GM23338 (cell line): ENCODE measurements at regions not wholly inside any gene's neighbourhood (a gene's known extent, or its start where the extent isn't known, plus 50 kb on each side); places are given as distances from the start of the nearest gene placed in this dataset.
A peak's percentile ranks its signal among the peaks of the same experiment; 100 is the strongest.
"Not testable (repeated sequence)": the region's sequence is repeated elsewhere in the genome, so short reads cannot be mapped to it uniquely, and the experiment has no call there.

Source experiments
- ATAC-seq: fragments of 200-7000 bp; cut with Tn5 transposase; 3 replicates; pipeline ENCODE4 v1.9.1; 2020
- DNase-seq: peaks from one replicate; pipeline ENCODE4 v3.0.0-alpha.2; 2015; ENCODE audit warnings: low spot score
- H2AFZ ChIP-seq: fragments of 200-600 bp; sonication (generic); 2 replicates; pipeline ENCODE4 v1.8.0; 2016; ENCODE audit warnings: antibody characterized with exemption, mild to moderate bottlenecking, moderate library complexity
- H3F3A ChIP-seq: fragments of 200-600 bp; sonication (generic); replicated peaks from 2 replicates; pipeline ENCODE4 v1.8.0; 2017; ENCODE audit warnings: antibody characterized with exemption, mixed run types, low read depth
- H3K27ac ChIP-seq: fragments of 200-600 bp; sonication (generic); 2 replicates; pipeline ENCODE4 v1.6.1; 2016; ENCODE audit warnings: low read depth
- H3K27me3 ChIP-seq: fragments of 200-600 bp; sonication (generic); 2 replicates; pipeline ENCODE4 v1.8.0; 2016; ENCODE audit warnings: mild to moderate bottlenecking, mixed run types, moderate library complexity; ENCODE audit not compliant: insufficient read depth
- H3K36me3 ChIP-seq: fragments of 200-600 bp; sonication (generic); 2 replicates; pipeline ENCODE4 v1.8.0; 2016; ENCODE audit warnings: mild to moderate bottlenecking; ENCODE audit not compliant: insufficient read depth
- H3K4me1 ChIP-seq: fragments of 200-600 bp; sonication (generic); 2 replicates; pipeline ENCODE4 v1.8.0; 2016; ENCODE audit warnings: mild to moderate bottlenecking, moderate library complexity; ENCODE audit not compliant: insufficient read depth
- H3K4me2 ChIP-seq: fragments of 200-600 bp; sonication (generic); 2 replicates; pipeline ENCODE4 v1.7.1; 2017; ENCODE audit warnings: mixed run types
- H3K4me3 ChIP-seq: fragments of 200-600 bp; sonication (generic); 2 replicates; pipeline ENCODE4 v1.6.1; 2016; ENCODE audit warnings: mixed run types
- H3K79me2 ChIP-seq: fragments of 200-600 bp; sonication (generic); replicated peaks from 2 replicates; pipeline ENCODE4 v1.8.0; 2017; ENCODE audit warnings: mild to moderate bottlenecking; ENCODE audit not compliant: insufficient read depth
- H3K9me2 ChIP-seq: fragments of 200-600 bp; sonication (generic); 2 replicates; pipeline ENCODE4 v1.8.0; 2017; ENCODE audit not compliant: insufficient read depth
- H4K20me1 ChIP-seq: fragments of 200-600 bp; sonication (generic); replicated peaks from 2 replicates; pipeline ENCODE4 v1.8.0; 2017; ENCODE audit warnings: mild to moderate bottlenecking; ENCODE audit not compliant: insufficient read depth
- H3K27ac Mint-ChIP-seq: 2 replicates; pipeline ENCODE4 v1.8.0; 2020; ENCODE audit warnings: inconsistent platforms, mild to moderate bottlenecking, moderate library complexity, mixed read lengths
- H3K27me3 Mint-ChIP-seq: 3 replicates; pipeline ENCODE4 v1.8.0; 2022; ENCODE audit warnings: low read depth, mild to moderate bottlenecking, moderate library complexity, mixed read lengths, inconsistent platforms; ENCODE audit not compliant: insufficient read depth, poor library complexity
- H3K36me3 Mint-ChIP-seq: 3 replicates; pipeline ENCODE4 v1.8.0; 2021; ENCODE audit warnings: low read depth, mild to moderate bottlenecking, inconsistent platforms, moderate library complexity, mixed read lengths
- H3K4me1 Mint-ChIP-seq: 3 replicates; pipeline ENCODE4 v1.8.0; 2020; ENCODE audit warnings: mild to moderate bottlenecking, inconsistent platforms, mixed read lengths
- H3K4me3 Mint-ChIP-seq: 3 replicates; pipeline ENCODE4 v1.8.0; 2021; ENCODE audit warnings: moderate library complexity, mild to moderate bottlenecking, inconsistent platforms, mixed read lengths
- H3K9me3 Mint-ChIP-seq: 3 replicates; pipeline ENCODE4 v1.8.0; 2020; ENCODE audit warnings: moderate library complexity, mild to moderate bottlenecking, inconsistent platforms, mixed read lengths
- CREB1 ChIP-seq: fragments of 250-450 bp; sonication (Bioruptor Pico); IDR thresholded peaks from 2 replicates; pipeline ENCODE4 v1.5.0; 2020; ENCODE audit warnings: low read depth, mild to moderate bottlenecking, moderate library complexity
- CTCF ChIP-seq, 2 experiments: fragments of 200-600 bp in 1 of 2; sonication (generic) in 1 of 2; conservative IDR thresholded peaks; 2 replicates each; pipeline versions ENCODE4 v1.5.1 to v1.6.1; 2016 to 2017; ENCODE audit warnings: antibody characterized with exemption in 2 of 2, low read depth in 2 of 2, mild to moderate bottlenecking in 2 of 2, moderate library complexity in 1 of 2
- EZH2 ChIP-seq: fragments of 200-600 bp; sonication (generic); IDR thresholded peaks from one replicate; pipeline ENCODE4 v1.8.0; 2017; ENCODE audit warnings: antibody characterized with exemption, mild to moderate bottlenecking, low read depth; ENCODE audit not compliant: unreplicated experiment
- EZH2phosphoT487 ChIP-seq: fragments of 200-600 bp; sonication (generic); IDR thresholded peaks from one replicate; pipeline ENCODE4 v1.8.1; 2018; ENCODE audit warnings: antibody characterized with exemption; ENCODE audit not compliant: unreplicated experiment
- NANOG ChIP-seq: IDR thresholded peaks from 2 replicates; pipeline ENCODE4 v1.6.1; 2016; ENCODE audit warnings: antibody characterized with exemption, borderline replicate concordance
- REST ChIP-seq: IDR thresholded peaks from one replicate; pipeline ENCODE4 v1.6.1; 2018; ENCODE audit warnings: antibody characterized with exemption; ENCODE audit not compliant: unreplicated experiment
- ZNF331 ChIP-seq: fragments of 250-450 bp; sonication (Bioruptor Pico); IDR thresholded peaks from 2 replicates; pipeline ENCODE4 v1.5.0; 2020; ENCODE audit warnings: low read depth, mild to moderate bottlenecking, moderate library complexity
- TF ChIP-seq, protein P1 (sequence below): IDR thresholded peaks from 2 replicates; pipeline ENCODE4 v1.6.1; 2016; ENCODE audit warnings: antibody characterized with exemption

GRCh38 chr6:18656506-18656905, 269.4 kb downstream of the RNF144B start:
- no peaks in the 10 kb centered on the region for H3F3A ChIP-seq
- no peak overlapping the region for H3K4me2 ChIP-seq
- DNase-seq (no peak), ATAC-seq (no peak)
- H3K27ac ChIP-seq: no peak overlapping the region
- Mint-ChIP-seq H3K36me3 (no peaks in the 10 kb centered on the region), H3K4me1 (peaks cover 3% of the 10 kb centered on the region), H3K27me3 (no peaks in the 10 kb centered on the region), H3K9me3 (no peaks in the 10 kb centered on the region), H3K27ac (no peak overlapping the region), H3K4me3 (no peak overlapping the region)
- no peak overlapping the region for H3K4me3 ChIP-seq
- H3K4me1 ChIP-seq: no peaks in the 10 kb centered on the region
- peaks cover 24% of the 10 kb centered on the region for H3K9me2 ChIP-seq
- no peaks in the 10 kb centered on the region for H3K79me2 ChIP-seq
- no peaks in the 10 kb centered on the region for H4K20me1 ChIP-seq
- no peaks in the 10 kb centered on the region for H3K36me3 ChIP-seq
- TF ChIP-seq EZH2 (no peak), CTCF (conservative IDR thresholded peaks at IDR 0.05; ENCODE audit: low read depth in 2 of 2) (peak in 1 of 2 experiments; percentile 7; a peak in 1 of 4 replicates)
- TF ChIP-seq, protein P1, sequence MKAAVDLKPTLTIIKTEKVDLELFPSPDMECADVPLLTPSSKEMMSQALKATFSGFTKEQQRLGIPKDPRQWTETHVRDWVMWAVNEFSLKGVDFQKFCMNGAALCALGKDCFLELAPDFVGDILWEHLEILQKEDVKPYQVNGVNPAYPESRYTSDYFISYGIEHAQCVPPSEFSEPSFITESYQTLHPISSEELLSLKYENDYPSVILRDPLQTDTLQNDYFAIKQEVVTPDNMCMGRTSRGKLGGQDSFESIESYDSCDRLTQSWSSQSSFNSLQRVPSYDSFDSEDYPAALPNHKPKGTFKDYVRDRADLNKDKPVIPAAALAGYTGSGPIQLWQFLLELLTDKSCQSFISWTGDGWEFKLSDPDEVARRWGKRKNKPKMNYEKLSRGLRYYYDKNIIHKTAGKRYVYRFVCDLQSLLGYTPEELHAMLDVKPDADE: no peak
- 0 out of 2 replicates have a peak overlapping the region, but pooled peaks have one; percentile 7 for H2AFZ ChIP-seq
- H3K27me3 ChIP-seq: no peaks in the 10 kb centered on the region

- not testable (repeated sequence) for H2AFZ ChIP-seq, H3K4me1 Mint-ChIP-seq, H3F3A ChIP-seq, H3K4me3 ChIP-seq, H3K36me3 ChIP-seq, H3K27ac Mint-ChIP-seq, H3K9me3 Mint-ChIP-seq, ATAC-seq, DNase-seq, H3K4me1 ChIP-seq, H3K79me2 ChIP-seq, H3K27ac ChIP-seq, H3K4me3 Mint-ChIP-seq, H3K27me3 Mint-ChIP-seq, H3K36me3 Mint-ChIP-seq, H3K4me2 ChIP-seq, H4K20me1 ChIP-seq, H3K27me3 ChIP-seq
- H3K9me2 ChIP-seq: peaks cover 22% of the 10 kb centered on the region
Measured at GRCh38 chr6:18659994-18660393, 272.8 kb downstream of the RNF144B start.

DNA sequence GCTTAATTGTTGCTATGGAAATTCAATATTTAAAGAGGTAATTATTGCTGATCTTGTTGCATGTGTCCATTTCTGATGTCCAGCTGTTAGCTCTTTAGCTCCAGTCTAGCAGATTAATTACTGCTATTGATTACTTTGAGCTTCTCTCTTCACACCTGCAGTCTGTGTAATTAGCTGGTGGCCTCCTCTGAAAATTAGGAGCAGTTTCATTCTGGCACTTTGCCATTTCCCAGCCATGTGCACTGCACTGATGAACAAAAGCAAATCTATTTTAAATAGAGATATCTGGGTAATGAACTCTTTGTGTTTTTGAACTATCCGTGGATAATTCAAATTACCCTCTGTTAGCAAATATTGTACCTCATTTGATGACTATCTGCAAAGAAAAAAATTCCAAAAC, 275.9 kb downstream of the RNF144B start:
- Histone ChIP-seq H3K27me3 (no peaks in the 10 kb centered on the region), H3K79me2 (no peaks in the 10 kb centered on the region), H3K27ac (no peak overlapping the region), H3F3A (no peaks in the 10 kb centered on the region), H3K9me2 (0 out of 2 replicates have a peak, but pooled peaks cover 9% of the 10 kb centered on the region), H3K4me2 (no peak overlapping the region), H3K36me3 (no peaks in the 10 kb centered on the region), H3K4me1 (no peaks in the 10 kb centered on the region), H4K20me1 (no peaks in the 10 kb centered on the region), H2AFZ (no peak overlapping the region), H3K4me3 (no peak overlapping the region)
- no peak overlapping the region for H3K27ac Mint-ChIP-seq
- H3K27me3 Mint-ChIP-seq: no peaks in the 10 kb centered on the region
- H3K36me3 Mint-ChIP-seq: no peaks in the 10 kb centered on the region
- H3K9me3 Mint-ChIP-seq: no peaks in the 10 kb centered on the region; the same call in 2 of the 3 replicates
- no peaks in the 10 kb centered on the region for H3K4me1 Mint-ChIP-seq
- no peak overlapping the region for H3K4me3 Mint-ChIP-seq
- ATAC-seq (no peak), DNase-seq (no peak)
- TF ChIP-seq REST: no peak
- no peak for TF ChIP-seq EZH2phosphoT487
- no peak for TF ChIP-seq CTCF (conservative IDR thresholded peaks at IDR 0.05; ENCODE audit: low read depth in 2 of 2)
- no peak for TF ChIP-seq ZNF331
- no peak for TF ChIP-seq NANOG
- TF ChIP-seq CREB1 (CRISPR knock-in tag): no peak
- TF ChIP-seq, protein P1: no peak
